PFSK-1 (cell line): ENCODE measurements at regions not wholly inside any gene's neighbourhood (a gene's known extent, or its start where the extent isn't known, plus 50 kb on each side); places are given as distances from the start of the nearest gene placed in this dataset.

Source experiments
- FOXP2 ChIP-seq: optimal IDR thresholded peaks from 2 replicates; pipeline ENCODE3; 2011; ENCODE audit warnings: borderline replicate concordance, control low read depth, inconsistent platforms; ENCODE audit not compliant: insufficient read depth; ENCODE audit errors: extremely low read length, extremely low read depth
- POLR2AphosphoS5 ChIP-seq: IDR thresholded peaks from 2 replicates; pipeline ENCODE4 v1.6.1; 2012; ENCODE audit warnings: low read depth, mild to moderate bottlenecking, control low read depth, low read length, moderate library complexity
- REST ChIP-seq, 2 experiments: IDR thresholded peaks; 2 replicates each; pipeline versions ENCODE4 v1.6.1 to v1.8.0; 2011 to 2012; ENCODE audit warnings: low read depth in 2 of 2, low read length in 2 of 2, control low read depth in 1 of 2, inconsistent platforms in 1 of 2, mild to moderate bottlenecking in 1 of 2, moderate library complexity in 1 of 2; ENCODE audit not compliant: insufficient read depth in 1 of 2
- SIN3A ChIP-seq: IDR thresholded peaks from 2 replicates; pipeline ENCODE4 v1.6.1; 2012; ENCODE audit warnings: mild to moderate bottlenecking, low read length, moderate library complexity, borderline replicate concordance; ENCODE audit not compliant: insufficient read depth
- TAF1 ChIP-seq: IDR thresholded peaks from 2 replicates; pipeline ENCODE4 v1.6.1; 2012; ENCODE audit warnings: low read length, control low read depth, borderline replicate concordance; ENCODE audit not compliant: insufficient read depth

GRCh38 chr5:96528826-96529474, 95.9 kb upstream of the PCSK1 start:
- TF ChIP-seq POLR2AphosphoS5 (no peak), TAF1 (no peak), SIN3A (no peak), REST (IDR thresholded peaks at IDR 0.05; ENCODE audit: insufficient read depth in 1 of 2, low read depth in 2 of 2, low read length in 2 of 2) (no peak), FOXP2 (no peak)

- no peak for TF ChIP-seq FOXP2
Measured at GRCh38 chr5:96529559-96529958, 96.5 kb upstream of the PCSK1 start.

GRCh38 chr5:96530901-96531300, 97.9 kb upstream of the PCSK1 start:
- no peak for TF ChIP-seq FOXP2
- no peak for TF ChIP-seq SIN3A
- no peak for TF ChIP-seq TAF1
- TF ChIP-seq POLR2AphosphoS5: no peak

- TF ChIP-seq SIN3A (no peak), REST (IDR thresholded peaks at IDR 0.05; ENCODE audit: insufficient read depth in 1 of 2, low read depth in 2 of 2, low read length in 2 of 2) (no peak), POLR2AphosphoS5 (no peak), TAF1 (no peak), FOXP2 (no peak)
Measured at GRCh38 chr5:96533371-96533770, 100.3 kb upstream of the PCSK1 start.

GRCh38 chr5:96537386-96537785, 104.3 kb upstream of the PCSK1 start:
- no peak for TF ChIP-seq POLR2AphosphoS5
- TF ChIP-seq TAF1: no peak
- TF ChIP-seq REST (IDR thresholded peaks at IDR 0.05; ENCODE audit: insufficient read depth in 1 of 2, low read depth in 2 of 2, low read length in 2 of 2): no peak

GRCh38 chr5:96538808-96539250, 105.8 kb upstream of the PCSK1 start:
- no peak for TF ChIP-seq FOXP2
- TF ChIP-seq SIN3A: no peak
- no peak for TF ChIP-seq REST (IDR thresholded peaks at IDR 0.05; ENCODE audit: insufficient read depth in 1 of 2, low read depth in 2 of 2, low read length in 2 of 2)
- TF ChIP-seq TAF1: no peak
- TF ChIP-seq POLR2AphosphoS5: no peak
